ENCODE measurements at regions not wholly inside any gene's neighbourhood (a gene's known extent, or its start where the extent isn't known, plus 50 kb on each side); places are given as distances from the start of the nearest gene placed in this dataset.

DNA sequence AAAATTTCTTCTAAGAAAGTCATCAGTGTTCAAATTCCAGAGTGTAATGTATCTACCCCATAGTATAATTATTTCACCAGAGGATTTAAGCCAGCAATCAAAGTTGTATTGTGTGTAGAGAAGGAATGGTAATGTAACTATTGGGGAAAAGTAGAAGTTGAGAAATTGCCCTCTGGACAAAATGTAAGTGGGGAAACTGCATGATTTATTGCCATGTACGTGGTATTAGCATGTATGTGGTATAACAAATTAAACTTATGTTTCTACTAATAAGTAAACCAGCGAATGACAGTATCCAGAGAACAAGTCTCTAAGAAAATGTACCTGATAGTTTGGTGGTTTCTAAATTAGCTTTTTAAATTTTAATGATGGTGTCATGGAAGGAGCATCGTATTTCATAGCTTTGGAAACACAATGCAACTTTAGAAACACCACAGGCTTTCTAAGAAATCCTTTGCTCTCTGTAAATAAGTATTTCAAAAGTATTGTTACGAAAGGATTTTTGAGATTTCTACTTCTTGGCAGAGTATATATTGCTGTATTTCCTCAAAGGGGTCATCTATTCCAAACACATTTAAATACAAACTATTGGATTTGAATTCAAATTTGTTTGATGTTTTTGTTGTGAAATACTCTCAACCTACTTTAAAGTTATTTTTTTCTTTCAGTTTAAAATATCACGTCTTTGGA, 1018.9 kb upstream of the ZEB2 start:
- Histone ChIP-seq H2BK12ac (ENCODE audit: low read length in 2 of 2) (no peak overlapping the region), H2AK5ac (ENCODE audit: low read length, severe bottlenecking) (no peak overlapping the region), H3K27me3 (ENCODE audit: control insufficient read depth in 1 of 2, insufficient read depth in 1 of 2, low read length in 2 of 2) (no peaks in the 10 kb centered on the region), H2AFZ (ENCODE audit: low read depth, low read length) (no peak overlapping the region), H2BK5ac (ENCODE audit: low read depth, low read length, poor library complexity, severe bottlenecking) (no peak overlapping the region), H3K18ac (ENCODE audit: low read depth in 1 of 2, low read length in 2 of 2) (no peak overlapping the region), H3K9ac (ENCODE audit: low read length) (peak overlapping the region; percentile 5), H2BK120ac (ENCODE audit: low read depth, low read length) (no peak overlapping the region), H4K91ac (ENCODE audit: low read length) (no peak overlapping the region), H3K4me2 (ENCODE audit: low read length, poor library complexity, severe bottlenecking) (no peak overlapping the region), H3K14ac (ENCODE audit: low read length in 2 of 2) (no peak overlapping the region), H3K4me3 (ENCODE audit: insufficient read depth in 1 of 2, low read depth in 1 of 2, low read length in 2 of 2) (no peak overlapping the region), H3K9me3 (ENCODE audit: control insufficient read depth, low read length) (no peaks in the 10 kb centered on the region), H3K4me1 (ENCODE audit: control insufficient read depth, insufficient read depth, low read depth, low read length) (no peaks in the 10 kb centered on the region), H3K36me3 (ENCODE audit: control insufficient read depth in 1 of 2, insufficient read depth in 2 of 2, low read depth in 1 of 2, low read length in 2 of 2) (no peaks in the 10 kb centered on the region), H3K79me1 (replicated peaks; ENCODE audit: low read length, poor library complexity, severe bottlenecking) (no peaks in the 10 kb centered on the region), H3K27ac (ENCODE audit: low read length, poor library complexity, severe bottlenecking) (no peak overlapping the region), H3K4ac (ENCODE audit: low read depth in 1 of 2, low read length in 2 of 2) (no peak overlapping the region), H4K8ac (ENCODE audit: low read length) (no peak overlapping the region), H3K23ac (ENCODE audit: low read length in 2 of 2) (no peak overlapping the region), H2BK15ac (ENCODE audit: low read depth, poor library complexity, severe bottlenecking) (no peak overlapping the region)
- 100% methylated on average over 1 of the region's 5 CpGs for WGBS
- DNase-seq = no peak

DNA sequence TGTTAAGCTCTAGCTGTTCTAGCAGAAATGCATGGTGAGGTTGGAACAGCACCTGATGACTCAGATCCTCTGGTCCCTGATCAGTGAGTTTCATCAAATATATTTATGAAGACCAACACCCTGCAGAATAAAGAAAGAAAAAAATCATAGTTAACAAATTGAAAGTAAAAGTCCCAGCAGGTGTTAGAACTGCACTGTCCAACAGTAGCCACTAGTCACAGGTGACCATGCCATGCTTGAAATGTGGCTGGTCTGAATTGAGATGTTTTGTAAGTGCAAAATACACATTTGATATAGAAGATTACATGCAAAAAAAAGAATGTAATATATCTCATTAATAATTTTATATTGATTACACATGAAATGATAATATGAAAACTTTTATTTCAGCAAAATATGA, 1010.7 kb upstream of the ZEB2 start:
- H2BK120ac ChIP-seq (ENCODE audit: low read depth, low read length) = no peak overlapping the region
- H2AK5ac ChIP-seq (ENCODE audit: low read length, severe bottlenecking) = no peak overlapping the region
- H3K27me3 ChIP-seq (ENCODE audit: control insufficient read depth in 1 of 2, insufficient read depth in 1 of 2, low read length in 2 of 2) = no peaks in the 10 kb centered on the region
- H3K23ac ChIP-seq (ENCODE audit: low read length in 2 of 2) = no peak overlapping the region
- no peak overlapping the region for H3K4me3 ChIP-seq (ENCODE audit: insufficient read depth in 1 of 2, low read depth in 1 of 2, low read length in 2 of 2)
- no peak overlapping the region for H4K91ac ChIP-seq (ENCODE audit: low read length)
- no peaks in the 10 kb centered on the region for H3K4me1 ChIP-seq (ENCODE audit: control insufficient read depth, insufficient read depth, low read depth, low read length)
- no peaks in the 10 kb centered on the region for H3K79me1 ChIP-seq (replicated peaks; ENCODE audit: low read length, poor library complexity, severe bottlenecking)
- no peak overlapping the region for H4K8ac ChIP-seq (ENCODE audit: low read length)
- H3K4me2 ChIP-seq (ENCODE audit: low read length, poor library complexity, severe bottlenecking) = no peak overlapping the region
- H2BK12ac ChIP-seq (ENCODE audit: low read length in 2 of 2) = no peak overlapping the region
- DNase-seq = no peak
- H3K9ac ChIP-seq (ENCODE audit: low read length) = no peak overlapping the region
- H3K4ac ChIP-seq (ENCODE audit: low read depth in 1 of 2, low read length in 2 of 2) = no peak overlapping the region
- no peak overlapping the region for H3K27ac ChIP-seq (ENCODE audit: low read length, poor library complexity, severe bottlenecking)
- no peaks in the 10 kb centered on the region for H3K36me3 ChIP-seq (ENCODE audit: control insufficient read depth in 1 of 2, insufficient read depth in 2 of 2, low read depth in 1 of 2, low read length in 2 of 2)
- no peak overlapping the region for H2BK15ac ChIP-seq (ENCODE audit: low read depth, poor library complexity, severe bottlenecking)
- no peak overlapping the region for H2AFZ ChIP-seq (ENCODE audit: low read depth, low read length)
- no peak overlapping the region for H3K14ac ChIP-seq (ENCODE audit: low read length in 2 of 2)
- H3K9me3 ChIP-seq (ENCODE audit: control insufficient read depth, low read length) = no peaks in the 10 kb centered on the region
- H2BK5ac ChIP-seq (ENCODE audit: low read depth, low read length, poor library complexity, severe bottlenecking) = no peak overlapping the region
- no peak overlapping the region for H3K18ac ChIP-seq (ENCODE audit: low read depth in 1 of 2, low read length in 2 of 2)

DNA sequence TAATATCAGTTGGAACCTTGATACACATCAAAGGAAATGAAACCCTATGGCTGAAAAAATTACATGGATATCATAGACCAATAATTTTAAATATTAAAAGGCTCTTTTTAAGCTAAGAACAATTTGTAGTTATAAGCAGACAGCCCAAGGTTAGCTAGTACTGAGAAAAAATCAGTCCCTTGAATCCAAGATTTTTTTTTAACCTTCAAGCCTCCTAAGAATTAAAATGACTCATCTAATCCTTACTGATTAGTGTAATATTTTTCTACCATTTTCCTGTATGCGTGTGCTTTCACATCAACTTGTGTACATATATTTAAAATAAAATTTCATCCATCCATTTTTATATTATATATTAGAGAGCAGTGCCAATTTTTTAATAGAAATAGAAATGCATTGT, 1004.9 kb upstream of the ZEB2 start:
- H2BK120ac ChIP-seq (ENCODE audit: low read depth, low read length) = no peak overlapping the region
- H2AK5ac ChIP-seq (ENCODE audit: low read length, severe bottlenecking) = no peak overlapping the region
- H3K14ac ChIP-seq (ENCODE audit: low read length in 2 of 2) = no peak overlapping the region
- H3K18ac ChIP-seq (ENCODE audit: low read depth in 1 of 2, low read length in 2 of 2) = no peak overlapping the region
- H2BK12ac ChIP-seq (ENCODE audit: low read length in 2 of 2) = no peak overlapping the region
- no peaks in the 10 kb centered on the region for H3K36me3 ChIP-seq (ENCODE audit: control insufficient read depth in 1 of 2, insufficient read depth in 2 of 2, low read depth in 1 of 2, low read length in 2 of 2)
- DNase-seq = no peak
- no peak overlapping the region for H3K27ac ChIP-seq (ENCODE audit: low read length, poor library complexity, severe bottlenecking)
- no peak overlapping the region for H4K91ac ChIP-seq (ENCODE audit: low read length)
- H3K4me2 ChIP-seq (ENCODE audit: low read length, poor library complexity, severe bottlenecking) = no peak overlapping the region
- H3K79me1 ChIP-seq (replicated peaks; ENCODE audit: low read length, poor library complexity, severe bottlenecking) = no peaks in the 10 kb centered on the region
- H3K27me3 ChIP-seq (ENCODE audit: control insufficient read depth in 1 of 2, insufficient read depth in 1 of 2, low read length in 2 of 2) = no peaks in the 10 kb centered on the region
- no peak overlapping the region for H3K4ac ChIP-seq (ENCODE audit: low read depth in 1 of 2, low read length in 2 of 2)
- H3K9me3 ChIP-seq (ENCODE audit: control insufficient read depth, low read length) = no peaks in the 10 kb centered on the region
- H3K4me3 ChIP-seq (ENCODE audit: insufficient read depth in 1 of 2, low read depth in 1 of 2, low read length in 2 of 2) = no peak overlapping the region
- no peak overlapping the region for H2BK15ac ChIP-seq (ENCODE audit: low read depth, poor library complexity, severe bottlenecking)
- H3K4me1 ChIP-seq (ENCODE audit: control insufficient read depth, insufficient read depth, low read depth, low read length) = no peaks in the 10 kb centered on the region
- no peak overlapping the region for H2BK5ac ChIP-seq (ENCODE audit: low read depth, low read length, poor library complexity, severe bottlenecking)
- no peak overlapping the region for H4K8ac ChIP-seq (ENCODE audit: low read length)
- H2AFZ ChIP-seq (ENCODE audit: low read depth, low read length) = no peak overlapping the region
- WGBS = no CpG with 5 or more reads among the region's 1 CpG
- no peak overlapping the region for H3K23ac ChIP-seq (ENCODE audit: low read length in 2 of 2)
- peak overlapping the region; percentile 12 for H3K9ac ChIP-seq (ENCODE audit: low read length)

DNA sequence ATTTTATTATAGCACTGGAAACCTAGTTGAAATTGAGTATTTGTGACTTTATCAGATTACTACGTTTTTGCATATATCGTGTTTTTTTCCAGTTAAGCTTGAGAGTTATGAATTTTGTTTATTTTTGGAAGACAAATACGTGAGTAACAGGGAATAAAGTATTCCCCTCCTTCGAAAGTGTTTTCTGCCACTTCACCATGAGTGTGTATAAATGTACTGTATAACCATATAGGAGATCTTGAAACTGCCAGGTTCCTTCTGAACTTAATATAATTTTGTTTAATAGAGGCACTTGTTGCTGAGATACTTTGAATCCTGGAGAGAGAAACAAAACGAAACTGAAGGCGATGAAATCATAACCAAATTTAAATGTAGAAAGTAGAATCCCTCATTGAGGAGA, 1004.4 kb upstream of the ZEB2 start:
- no peak overlapping the region for H2AK5ac ChIP-seq (ENCODE audit: low read length, severe bottlenecking)

More for the DNA sequence above, 1004.4 kb upstream of the ZEB2 start:
- Histone ChIP-seq H2BK12ac (ENCODE audit: low read length in 2 of 2) (no peak overlapping the region), H3K36me3 (ENCODE audit: control insufficient read depth in 1 of 2, insufficient read depth in 2 of 2, low read depth in 1 of 2, low read length in 2 of 2) (no peaks in the 10 kb centered on the region), H4K8ac (ENCODE audit: low read length) (no peak overlapping the region), H2BK15ac (ENCODE audit: low read depth, poor library complexity, severe bottlenecking) (no peak overlapping the region), H3K27ac (ENCODE audit: low read length, poor library complexity, severe bottlenecking) (no peak overlapping the region), H3K23ac (ENCODE audit: low read length in 2 of 2) (no peak overlapping the region), H3K14ac (ENCODE audit: low read length in 2 of 2) (no peak overlapping the region), H2BK5ac (ENCODE audit: low read depth, low read length, poor library complexity, severe bottlenecking) (no peak overlapping the region), H3K4ac (ENCODE audit: low read depth in 1 of 2, low read length in 2 of 2) (no peak overlapping the region), H3K4me3 (ENCODE audit: insufficient read depth in 1 of 2, low read depth in 1 of 2, low read length in 2 of 2) (no peak overlapping the region), H3K18ac (ENCODE audit: low read depth in 1 of 2, low read length in 2 of 2) (no peak overlapping the region), H3K4me1 (ENCODE audit: control insufficient read depth, insufficient read depth, low read depth, low read length) (no peaks in the 10 kb centered on the region), H3K27me3 (ENCODE audit: control insufficient read depth in 1 of 2, insufficient read depth in 1 of 2, low read length in 2 of 2) (no peaks in the 10 kb centered on the region), H3K9ac (ENCODE audit: low read length) (peak overlapping the region; percentile 12), H2BK120ac (ENCODE audit: low read depth, low read length) (no peak overlapping the region), H4K91ac (ENCODE audit: low read length) (no peak overlapping the region), H3K79me1 (replicated peaks; ENCODE audit: low read length, poor library complexity, severe bottlenecking) (no peaks in the 10 kb centered on the region), H3K9me3 (ENCODE audit: control insufficient read depth, low read length) (no peaks in the 10 kb centered on the region), H3K4me2 (ENCODE audit: low read length, poor library complexity, severe bottlenecking) (no peak overlapping the region), H2AFZ (ENCODE audit: low read depth, low read length) (no peak overlapping the region)
- 96% methylated on average over 5 of the region's 6 CpGs for WGBS
- no peak for DNase-seq
